A172 (cell line): ENCODE measurements at regions not wholly inside any gene's neighbourhood (a gene's known extent, or its start where the extent isn't known, plus 50 kb on each side); places are given as distances from the start of the nearest gene placed in this dataset.
"Not testable (repeated sequence)": the region's sequence is repeated elsewhere in the genome, so short reads cannot be mapped to it uniquely, and the experiment has no call there.

Experiments used
- DNase-seq: peaks from one replicate; pipeline ENCODE4 v3.0.0-alpha.2; 2015; ENCODE audit warnings: low spot score

- no peak for DNase-seq
These were observed 253.3 kb upstream of the INTU start for GRCh38 chr4:127379499-127379898.

GRCh38 chr4:127379948-127380347 lies 252.8 kb upstream of the INTU start:
- DNase-seq, result not testable (repeated sequence)

- no peak for DNase-seq
These were observed 249.1 kb upstream of the INTU start for GRCh38 chr4:127383666-127384065.

GRCh38 chr4:127394516-127394915 lies 238.2 kb upstream of the INTU start:
- no peak for DNase-seq

- no peak for DNase-seq
These were observed 232.5 kb upstream of the INTU start for GRCh38 chr4:127400276-127400675.

GRCh38 chr4:127400731-127401346 lies 231.9 kb upstream of the INTU start:
- DNase-seq, result peak; percentile 55

- peak; percentile 12 for DNase-seq
These were observed 229.2 kb upstream of the INTU start for GRCh38 chr4:127403471-127404084.

- no peak for DNase-seq
These were observed 226.6 kb upstream of the INTU start for GRCh38 chr4:127406187-127406586.

- not testable (repeated sequence) for DNase-seq
These were observed 225.2 kb upstream of the INTU start for GRCh38 chr4:127407572-127407971.

- no peak for DNase-seq
These were observed 222.6 kb upstream of the INTU start for GRCh38 chr4:127410201-127410600.

GRCh38 chr4:127410644-127411043 lies 222.1 kb upstream of the INTU start:
- DNase-seq, result no peak

GRCh38 chr4:127414951-127415606 lies 217.7 kb upstream of the INTU start:
- no peak for DNase-seq

GRCh38 chr4:127416115-127416514 lies 216.6 kb upstream of the INTU start:
- DNase-seq, result no peak

GRCh38 chr4:127417885-127418535 lies 214.7 kb upstream of the INTU start:
- DNase-seq, result peak; percentile 3

GRCh38 chr4:127419431-127419830 lies 213.3 kb upstream of the INTU start:
- no peak for DNase-seq

- DNase-seq, result no peak
These were observed 211.3 kb upstream of the INTU start for GRCh38 chr4:127421437-127421836.

GRCh38 chr4:127425202-127425845 lies 207.4 kb upstream of the INTU start:
- no peak for DNase-seq

- no peak for DNase-seq
These were observed 206.9 kb upstream of the INTU start for GRCh38 chr4:127425851-127426250.

GRCh38 chr4:127441571-127441970 lies 191.2 kb upstream of the INTU start:
- no peak for DNase-seq

- DNase-seq, result no peak
These were observed 187.3 kb upstream of the INTU start for GRCh38 chr4:127445471-127445870.

- DNase-seq, result no peak
These were observed 186.3 kb upstream of the INTU start for GRCh38 chr4:127446427-127446885.

- no peak for DNase-seq
These were observed 183.8 kb upstream of the INTU start for GRCh38 chr4:127448986-127449385.
